IMR-90 (cell line): ENCODE measurements at regions not wholly inside any gene's neighbourhood (a gene's known extent, or its start where the extent isn't known, plus 50 kb on each side); places are given as distances from the start of the nearest gene placed in this dataset.

ENCODE experiments used
- ATAC-seq: fragments of 200-7000 bp; cut with Tn5 transposase; 2 replicates; pipeline ENCODE4 v1.9.1; 2020; ENCODE audit warnings: low read depth, mild to moderate bottlenecking, moderate library complexity
- BruUV-seq: library from RNA; stranded (reverse); fragments of 400-500 nt; replicated peaks from 2 replicates; lab custom pipeline; 2021; lab: Mats Ljungman, UMichigan
- CTCF ChIA-PET: fragments of 300-600 bp; formaldehyde crosslinking; extraction: SDS; loops from one replicate; lab custom pipeline; 2021; ENCODE audit warnings: antibody characterized with exemption; lab: Yijun Ruan, JAX
- POLR2A ChIA-PET: fragments of 300-600 bp; sonication (Branson Sonifier 250); formaldehyde crosslinking; loops from one replicate; lab custom pipeline; 2022; ENCODE audit warnings: antibody characterized with exemption; ENCODE audit not compliant: unreplicated experiment; lab: Charles Lee
- DNase-seq: peaks from one replicate; pipeline ENCODE4 v3.0.0; 2013
- H2AFZ ChIP-seq: replicated peaks from 2 replicates; pipeline ENCODE3; 2013; ENCODE audit warnings: low read length, mild to moderate bottlenecking; ENCODE audit not compliant: poor library complexity
- H2AK5ac ChIP-seq: 2 replicates; pipeline ENCODE4 v1.6.1; 2013; ENCODE audit warnings: low read depth, low read length, inconsistent platforms
- H2AK9ac ChIP-seq: replicated peaks from 2 replicates; pipeline ENCODE3; 2013; ENCODE audit warnings: mild to moderate bottlenecking, low read depth, low read length, moderate library complexity; ENCODE audit not compliant: poor library complexity
- H2BK120ac ChIP-seq: 2 replicates; pipeline ENCODE4 v1.6.1; 2013; ENCODE audit warnings: low read depth, low read length, inconsistent platforms
- H2BK15ac ChIP-seq: 3 replicates; pipeline ENCODE4 v1.6.1; 2013; ENCODE audit warnings: low read depth, low read length, inconsistent platforms
- H2BK20ac ChIP-seq: 2 replicates; pipeline ENCODE4 v1.6.1; 2013; ENCODE audit warnings: low read depth, mild to moderate bottlenecking, inconsistent platforms, low read length, moderate library complexity
- H2BK5ac ChIP-seq: 2 replicates; pipeline ENCODE4 v1.6.1; 2013; ENCODE audit warnings: mild to moderate bottlenecking, low read depth, low read length, inconsistent platforms; ENCODE audit not compliant: poor library complexity, severe bottlenecking
- H3K14ac ChIP-seq: replicated peaks from 2 replicates; pipeline ENCODE4 v1.6.1; 2013; ENCODE audit warnings: low read depth, low read length, inconsistent platforms
- H3K18ac ChIP-seq: 2 replicates; pipeline ENCODE4 v1.6.1; 2013; ENCODE audit warnings: low read depth, low read length, control low read depth
- H3K23ac ChIP-seq: 2 replicates; pipeline ENCODE4 v1.6.1; 2013; ENCODE audit warnings: low read depth, low read length, inconsistent platforms
- H3K27ac ChIP-seq: 2 replicates; pipeline ENCODE4 v1.5.1; 2013; ENCODE audit warnings: mild to moderate bottlenecking, control low read depth, low read length; ENCODE audit not compliant: insufficient read depth
- H3K27me3 ChIP-seq: 2 replicates; pipeline ENCODE4 v1.6.1; 2013; ENCODE audit warnings: low read length; ENCODE audit not compliant: control insufficient read depth, insufficient read depth
- H3K36me3 ChIP-seq: 2 replicates; pipeline ENCODE4 v1.6.1; 2013; ENCODE audit warnings: low read length, mixed read lengths; ENCODE audit not compliant: control insufficient read depth, insufficient read depth
- H3K4ac ChIP-seq: 2 replicates; pipeline ENCODE4 v1.6.1; 2013; ENCODE audit warnings: low read depth, low read length, inconsistent platforms
- H3K4me1 ChIP-seq: 2 replicates; pipeline ENCODE4 v1.6.1; 2013; ENCODE audit warnings: low read length, mixed read lengths; ENCODE audit not compliant: control insufficient read depth, insufficient read depth
- H3K4me2 ChIP-seq: 2 replicates; pipeline ENCODE4 v1.6.1; 2013; ENCODE audit warnings: low read depth, mild to moderate bottlenecking, control low read depth, low read length, moderate library complexity
- H3K4me3 ChIP-seq: 2 replicates; pipeline ENCODE4 v1.5.1; 2013; ENCODE audit warnings: low read depth, mild to moderate bottlenecking, control low read depth, low read length, moderate library complexity; ENCODE audit not compliant: insufficient read depth
- H3K56ac ChIP-seq: 2 replicates; pipeline ENCODE4 v1.6.1; 2013; ENCODE audit warnings: low read length, inconsistent platforms; ENCODE audit not compliant: insufficient read depth; ENCODE audit errors: extremely low read depth
- H3K79me1 ChIP-seq, 2 experiments: 2 replicates each; pipeline ENCODE4 v1.6.1; 2013; ENCODE audit warnings: low read length in 2 of 2, inconsistent platforms in 1 of 2, low read depth in 1 of 2
- H3K9ac ChIP-seq: 2 replicates; pipeline ENCODE4 v1.6.1; 2013; ENCODE audit warnings: low read depth, low read length, control low read depth
- H3K9me1 ChIP-seq: 2 replicates; pipeline ENCODE4 v1.6.1; 2013; ENCODE audit warnings: low read length, inconsistent platforms; ENCODE audit not compliant: insufficient read depth
- H3K9me3 ChIP-seq: 2 replicates; pipeline ENCODE4 v1.6.1; 2013; ENCODE audit warnings: low read length; ENCODE audit not compliant: control insufficient read depth, insufficient read depth
- H4K20me1 ChIP-seq: 2 replicates; pipeline ENCODE4 v1.6.1; 2013; ENCODE audit warnings: low read length, inconsistent platforms; ENCODE audit not compliant: insufficient read depth
- H4K5ac ChIP-seq: 2 replicates; pipeline ENCODE4 v1.6.1; 2013; ENCODE audit warnings: mild to moderate bottlenecking, low read depth, low read length, control low read depth
- H4K8ac ChIP-seq, 2 experiments: 2 replicates each; pipeline ENCODE4 v1.6.1; 2013; ENCODE audit warnings: low read depth in 2 of 2, low read length in 2 of 2, control low read depth in 1 of 2, inconsistent platforms in 1 of 2
- H4K91ac ChIP-seq: 2 replicates; pipeline ENCODE4 v1.6.1; 2013; ENCODE audit warnings: low read depth, low read length, inconsistent platforms; ENCODE audit not compliant: insufficient read depth
- BHLHE40 ChIP-seq: fragments of 150-350 bp; IDR thresholded peaks from 2 replicates; pipeline ENCODE4 v1.6.1; 2016; ENCODE audit warnings: mild to moderate bottlenecking, low read depth, low read length
- CEBPB ChIP-seq: IDR thresholded peaks from 2 replicates; pipeline ENCODE4 v1.6.1; 2012; ENCODE audit warnings: low read depth, low read length, improper control_type of control experiment
- CHD1 ChIP-seq: IDR thresholded peaks from 2 replicates; pipeline ENCODE4 v1.6.1; 2012; ENCODE audit warnings: low read depth, low read length, improper control_type of control experiment
- FOS ChIP-seq: fragments of 150-350 bp; IDR thresholded peaks from 2 replicates; pipeline ENCODE4 v1.6.1; 2016; ENCODE audit warnings: low read depth, low read length
- MAFK ChIP-seq: IDR thresholded peaks from 2 replicates; pipeline ENCODE4 v1.6.1; 2012; ENCODE audit warnings: low read depth, low read length, improper control_type of control experiment
- MAZ ChIP-seq: IDR thresholded peaks from 2 replicates; pipeline ENCODE4 v1.6.1; 2012; ENCODE audit warnings: low read depth, mild to moderate bottlenecking, low read length, improper control_type of control experiment, moderate library complexity, borderline replicate concordance
- MXI1 ChIP-seq: IDR thresholded peaks from 2 replicates; pipeline ENCODE4 v1.6.1; 2012; ENCODE audit warnings: low read depth, mild to moderate bottlenecking, low read length, moderate library complexity, borderline replicate concordance
- NFE2L2 ChIP-seq: fragments of 150-350 bp; IDR thresholded peaks from 2 replicates; pipeline ENCODE4 v1.6.1; 2016; ENCODE audit warnings: low read depth, mild to moderate bottlenecking, low read length
- RAD21 ChIP-seq: IDR thresholded peaks from 2 replicates; pipeline ENCODE4 v1.6.1; 2012; ENCODE audit warnings: low read length, improper control_type of control experiment
- RCOR1 ChIP-seq: IDR thresholded peaks from 2 replicates; pipeline ENCODE4 v1.6.1; 2012; ENCODE audit warnings: mild to moderate bottlenecking, low read length, improper control_type of control experiment; ENCODE audit not compliant: insufficient replicate concordance
- RFX5 ChIP-seq: IDR thresholded peaks from 2 replicates; pipeline ENCODE4 v1.8.0; 2012; ENCODE audit warnings: low read depth, mild to moderate bottlenecking, low read length, moderate library complexity
- SMC3 ChIP-seq: fragments of 150-350 bp; IDR thresholded peaks from 2 replicates; pipeline ENCODE4 v1.6.1; 2016; ENCODE audit warnings: low read depth, mild to moderate bottlenecking, antibody characterized with exemption, low read length, moderate library complexity
- WGBS, 2 experiments: methylation state at CpG; one replicate each; pipeline versions ENCODE4 v1.1.5 to v1.1.7; 2013; ENCODE audit warnings: missing lambda C conversion rate in 2 of 2; ENCODE audit not compliant: insufficient read length in 1 of 2; ENCODE audit errors: extremely low coverage in 2 of 2; 5-methylcytosine and 5-hydroxymethylcytosine counted together
- dilution Hi-C: fragments of 300-500 bp; cut with HindIII; formaldehyde crosslinking; loops from one replicate; pipeline ENCODE4 v1.14.3; 2018; ENCODE audit warnings: low sequenced_read_pairs; ENCODE audit not compliant: unreplicated experiment
- in situ Hi-C: fragments of 300-500 bp; cut with MboI; formaldehyde crosslinking; loops from 3 replicates; pipeline ENCODE4 v1.14.3; 2019; ENCODE audit warnings: low sequenced_read_pairs, inconsistent platforms, mixed read lengths
- intact Hi-C: fragments of 100-400 bp; cut with micrococcal nuclease; formaldehyde crosslinking; loops from 2 replicates; pipeline ENCODE4 v1.10.0; 2022
- TF ChIP-seq, protein P1 (sequence below): conservative IDR thresholded peaks from 2 replicates; pipeline ENCODE4 v1.5.1; 2012; ENCODE audit warnings: mild to moderate bottlenecking, low read depth, low read length, improper control_type of control experiment
- TF ChIP-seq, protein P2 (sequence below): fragments of 150-350 bp; IDR thresholded peaks from 2 replicates; pipeline ENCODE4 v1.6.1; 2016; ENCODE audit warnings: low read depth, mild to moderate bottlenecking, low read length, moderate library complexity, borderline replicate concordance
- TF ChIP-seq, protein P3 (sequence below): fragments of 150-350 bp; IDR thresholded peaks from 2 replicates; pipeline ENCODE4 v1.6.1; 2017; ENCODE audit warnings: mild to moderate bottlenecking, antibody characterized with exemption, low read length, low read depth

DNA sequence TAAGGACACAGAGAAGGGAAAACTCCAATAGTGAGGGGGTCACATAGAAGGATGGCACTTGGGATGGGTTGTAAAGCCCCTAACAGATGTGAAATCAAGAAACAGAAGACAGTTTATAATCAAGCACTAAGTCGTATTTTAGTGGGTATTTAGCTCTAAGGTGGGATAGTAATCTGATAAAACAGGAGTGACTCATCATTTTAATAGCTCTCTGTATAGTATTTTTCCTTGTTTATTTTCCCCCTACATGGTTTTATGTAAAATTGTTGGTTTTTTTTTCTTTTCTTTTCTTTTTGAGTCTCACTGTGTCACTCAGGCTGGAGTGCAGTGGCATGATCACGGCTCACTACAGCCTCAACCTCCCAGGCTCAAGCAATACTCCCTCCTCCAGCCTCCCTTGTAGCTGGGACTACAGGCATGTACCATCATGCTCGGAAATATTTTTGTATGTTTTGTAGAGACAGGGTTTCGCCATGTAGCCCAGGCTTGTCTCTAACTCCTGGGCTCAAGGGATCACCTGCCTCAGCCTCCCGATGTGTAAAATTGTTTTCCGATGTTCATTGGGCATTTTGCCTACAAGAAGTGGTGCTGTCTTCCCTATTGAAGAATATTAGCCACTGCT lies 142.6 kb upstream of the SERPINE2 start:
- ATAC-seq (no peak), DNase-seq (no peak)
- H3K27me3 ChIP-seq = no peaks in the 10 kb centered on the region
- CTCF ChIA-PET = no interaction called here
- no peak overlapping the region for H3K9ac ChIP-seq
- no peak overlapping the region for H4K8ac ChIP-seq
- no peak overlapping the region for H2BK5ac ChIP-seq
- no peak overlapping the region for H3K27ac ChIP-seq
- dilution Hi-C loops (no loop called here), in situ Hi-C loops (no loop called here), intact Hi-C loops (no loop called here)
- no peak overlapping the region for H2BK15ac ChIP-seq
- no peak overlapping the region for H2BK120ac ChIP-seq
- no peak overlapping the region for H2AK9ac ChIP-seq
- no peak for TF ChIP-seq MXI1
- no peak for TF ChIP-seq MAFK
- TF ChIP-seq, protein P1, sequence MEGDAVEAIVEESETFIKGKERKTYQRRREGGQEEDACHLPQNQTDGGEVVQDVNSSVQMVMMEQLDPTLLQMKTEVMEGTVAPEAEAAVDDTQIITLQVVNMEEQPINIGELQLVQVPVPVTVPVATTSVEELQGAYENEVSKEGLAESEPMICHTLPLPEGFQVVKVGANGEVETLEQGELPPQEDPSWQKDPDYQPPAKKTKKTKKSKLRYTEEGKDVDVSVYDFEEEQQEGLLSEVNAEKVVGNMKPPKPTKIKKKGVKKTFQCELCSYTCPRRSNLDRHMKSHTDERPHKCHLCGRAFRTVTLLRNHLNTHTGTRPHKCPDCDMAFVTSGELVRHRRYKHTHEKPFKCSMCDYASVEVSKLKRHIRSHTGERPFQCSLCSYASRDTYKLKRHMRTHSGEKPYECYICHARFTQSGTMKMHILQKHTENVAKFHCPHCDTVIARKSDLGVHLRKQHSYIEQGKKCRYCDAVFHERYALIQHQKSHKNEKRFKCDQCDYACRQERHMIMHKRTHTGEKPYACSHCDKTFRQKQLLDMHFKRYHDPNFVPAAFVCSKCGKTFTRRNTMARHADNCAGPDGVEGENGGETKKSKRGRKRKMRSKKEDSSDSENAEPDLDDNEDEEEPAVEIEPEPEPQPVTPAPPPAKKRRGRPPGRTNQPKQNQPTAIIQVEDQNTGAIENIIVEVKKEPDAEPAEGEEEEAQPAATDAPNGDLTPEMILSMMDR = no peak
- no peak for TF ChIP-seq FOS
- no peak for TF ChIP-seq RCOR1
- no peak for TF ChIP-seq SMC3
- no peak for TF ChIP-seq CHD1
- TF ChIP-seq CEBPB = no peak
- TF ChIP-seq BHLHE40 = no peak
- TF ChIP-seq RFX5 = no peak
- no peak for TF ChIP-seq NFE2L2
- TF ChIP-seq, protein P2, sequence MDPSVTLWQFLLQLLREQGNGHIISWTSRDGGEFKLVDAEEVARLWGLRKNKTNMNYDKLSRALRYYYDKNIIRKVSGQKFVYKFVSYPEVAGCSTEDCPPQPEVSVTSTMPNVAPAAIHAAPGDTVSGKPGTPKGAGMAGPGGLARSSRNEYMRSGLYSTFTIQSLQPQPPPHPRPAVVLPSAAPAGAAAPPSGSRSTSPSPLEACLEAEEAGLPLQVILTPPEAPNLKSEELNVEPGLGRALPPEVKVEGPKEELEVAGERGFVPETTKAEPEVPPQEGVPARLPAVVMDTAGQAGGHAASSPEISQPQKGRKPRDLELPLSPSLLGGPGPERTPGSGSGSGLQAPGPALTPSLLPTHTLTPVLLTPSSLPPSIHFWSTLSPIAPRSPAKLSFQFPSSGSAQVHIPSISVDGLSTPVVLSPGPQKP = no peak
- TF ChIP-seq, protein P3, sequence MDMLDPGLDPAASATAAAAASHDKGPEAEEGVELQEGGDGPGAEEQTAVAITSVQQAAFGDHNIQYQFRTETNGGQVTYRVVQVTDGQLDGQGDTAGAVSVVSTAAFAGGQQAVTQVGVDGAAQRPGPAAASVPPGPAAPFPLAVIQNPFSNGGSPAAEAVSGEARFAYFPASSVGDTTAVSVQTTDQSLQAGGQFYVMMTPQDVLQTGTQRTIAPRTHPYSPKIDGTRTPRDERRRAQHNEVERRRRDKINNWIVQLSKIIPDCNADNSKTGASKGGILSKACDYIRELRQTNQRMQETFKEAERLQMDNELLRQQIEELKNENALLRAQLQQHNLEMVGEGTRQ = no peak
- no peak for TF ChIP-seq MAZ
- TF ChIP-seq RAD21 = no peak
- H3K23ac ChIP-seq = no peak overlapping the region
- H3K9me1 ChIP-seq = no peaks in the 10 kb centered on the region
- no peak overlapping the region for H2AK5ac ChIP-seq
- WGBS, 2 experiments = 100% methylated on average over 2 of the region's 6 CpGs; no CpG with 5 or more reads in 1 of the 2 experiments
- no peak overlapping the region for H3K14ac ChIP-seq
- no peaks in the 10 kb centered on the region for H3K79me1 ChIP-seq
- H3K4me1 ChIP-seq = peaks cover 2% of the 10 kb centered on the region
- H3K4ac ChIP-seq = no peak overlapping the region
- H3K18ac ChIP-seq = no peak overlapping the region
- no peak overlapping the region for H4K5ac ChIP-seq
- no peak overlapping the region for H4K91ac ChIP-seq
- no peak overlapping the region for H2AFZ ChIP-seq
- no peak overlapping the region for H3K4me2 ChIP-seq
- H4K20me1 ChIP-seq = no peaks in the 10 kb centered on the region
- POLR2A ChIA-PET = no interaction called here
- H3K36me3 ChIP-seq = no peaks in the 10 kb centered on the region
- no peaks in the 10 kb centered on the region for H3K9me3 ChIP-seq
- no peak overlapping the region for H3K4me3 ChIP-seq
- H2BK20ac ChIP-seq = no peak overlapping the region
- no peak overlapping the region for H3K56ac ChIP-seq
- no TSS peak for BruUV-seq
